ENCODE measurements at regions not wholly inside any gene's neighbourhood (a gene's known extent, or its start where the extent isn't known, plus 50 kb on each side); places are given as distances from the start of the nearest gene placed in this dataset.

DNA sequence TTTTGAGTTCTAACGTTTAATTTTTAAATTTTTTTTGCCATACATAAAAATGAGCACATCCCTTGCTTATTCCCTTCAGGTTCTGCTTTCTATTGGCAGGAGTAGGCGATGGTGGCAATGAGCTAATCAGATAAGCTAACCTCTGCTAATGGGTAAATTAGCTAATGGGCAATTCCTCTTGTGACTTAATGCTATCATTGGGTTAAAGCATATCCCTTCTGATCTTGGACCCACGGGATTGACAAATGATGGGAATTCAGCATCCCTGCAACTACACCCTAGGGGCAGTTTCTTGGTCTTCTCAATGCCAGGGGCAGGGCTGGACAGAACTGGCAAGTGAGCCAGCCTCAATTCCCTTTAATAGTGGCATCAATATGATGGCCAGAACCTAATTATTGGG is 70.2 kb upstream of the IL12B start:
- TF ChIP-seq, protein P1, sequence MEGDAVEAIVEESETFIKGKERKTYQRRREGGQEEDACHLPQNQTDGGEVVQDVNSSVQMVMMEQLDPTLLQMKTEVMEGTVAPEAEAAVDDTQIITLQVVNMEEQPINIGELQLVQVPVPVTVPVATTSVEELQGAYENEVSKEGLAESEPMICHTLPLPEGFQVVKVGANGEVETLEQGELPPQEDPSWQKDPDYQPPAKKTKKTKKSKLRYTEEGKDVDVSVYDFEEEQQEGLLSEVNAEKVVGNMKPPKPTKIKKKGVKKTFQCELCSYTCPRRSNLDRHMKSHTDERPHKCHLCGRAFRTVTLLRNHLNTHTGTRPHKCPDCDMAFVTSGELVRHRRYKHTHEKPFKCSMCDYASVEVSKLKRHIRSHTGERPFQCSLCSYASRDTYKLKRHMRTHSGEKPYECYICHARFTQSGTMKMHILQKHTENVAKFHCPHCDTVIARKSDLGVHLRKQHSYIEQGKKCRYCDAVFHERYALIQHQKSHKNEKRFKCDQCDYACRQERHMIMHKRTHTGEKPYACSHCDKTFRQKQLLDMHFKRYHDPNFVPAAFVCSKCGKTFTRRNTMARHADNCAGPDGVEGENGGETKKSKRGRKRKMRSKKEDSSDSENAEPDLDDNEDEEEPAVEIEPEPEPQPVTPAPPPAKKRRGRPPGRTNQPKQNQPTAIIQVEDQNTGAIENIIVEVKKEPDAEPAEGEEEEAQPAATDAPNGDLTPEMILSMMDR (IDR thresholded peaks at IDR 0.05; ENCODE audit: low read depth, low read length, missing input control), result no peak
- no peak for TF ChIP-seq YY1 (IDR thresholded peaks at IDR 0.05)
- TF ChIP-seq, protein P2, sequence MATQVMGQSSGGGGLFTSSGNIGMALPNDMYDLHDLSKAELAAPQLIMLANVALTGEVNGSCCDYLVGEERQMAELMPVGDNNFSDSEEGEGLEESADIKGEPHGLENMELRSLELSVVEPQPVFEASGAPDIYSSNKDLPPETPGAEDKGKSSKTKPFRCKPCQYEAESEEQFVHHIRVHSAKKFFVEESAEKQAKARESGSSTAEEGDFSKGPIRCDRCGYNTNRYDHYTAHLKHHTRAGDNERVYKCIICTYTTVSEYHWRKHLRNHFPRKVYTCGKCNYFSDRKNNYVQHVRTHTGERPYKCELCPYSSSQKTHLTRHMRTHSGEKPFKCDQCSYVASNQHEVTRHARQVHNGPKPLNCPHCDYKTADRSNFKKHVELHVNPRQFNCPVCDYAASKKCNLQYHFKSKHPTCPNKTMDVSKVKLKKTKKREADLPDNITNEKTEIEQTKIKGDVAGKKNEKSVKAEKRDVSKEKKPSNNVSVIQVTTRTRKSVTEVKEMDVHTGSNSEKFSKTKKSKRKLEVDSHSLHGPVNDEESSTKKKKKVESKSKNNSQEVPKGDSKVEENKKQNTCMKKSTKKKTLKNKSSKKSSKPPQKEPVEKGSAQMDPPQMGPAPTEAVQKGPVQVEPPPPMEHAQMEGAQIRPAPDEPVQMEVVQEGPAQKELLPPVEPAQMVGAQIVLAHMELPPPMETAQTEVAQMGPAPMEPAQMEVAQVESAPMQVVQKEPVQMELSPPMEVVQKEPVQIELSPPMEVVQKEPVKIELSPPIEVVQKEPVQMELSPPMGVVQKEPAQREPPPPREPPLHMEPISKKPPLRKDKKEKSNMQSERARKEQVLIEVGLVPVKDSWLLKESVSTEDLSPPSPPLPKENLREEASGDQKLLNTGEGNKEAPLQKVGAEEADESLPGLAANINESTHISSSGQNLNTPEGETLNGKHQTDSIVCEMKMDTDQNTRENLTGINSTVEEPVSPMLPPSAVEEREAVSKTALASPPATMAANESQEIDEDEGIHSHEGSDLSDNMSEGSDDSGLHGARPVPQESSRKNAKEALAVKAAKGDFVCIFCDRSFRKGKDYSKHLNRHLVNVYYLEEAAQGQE (IDR thresholded peaks at IDR 0.05), result no peak
